GM12878 (cell line): ENCODE measurements at regions not wholly inside any gene's neighbourhood (a gene's known extent, or its start where the extent isn't known, plus 50 kb on each side); places are given as distances from the start of the nearest gene placed in this dataset.

ENCODE experiments used
- ATAC-seq: fragments of 200-7000 bp; cut with Tn5 transposase; 3 replicates; pipeline ENCODE4 v1.9.1; 2020; ENCODE audit warnings: mild to moderate bottlenecking, moderate library complexity
- BruUV-seq: library from RNA; stranded (reverse); fragments of 400-500 nt; replicated peaks from 2 replicates; lab custom pipeline; 2021; lab: Mats Ljungman, UMichigan
- CTCF ChIA-PET: fragments of 300-600 bp; sonication (Branson Sonifier 250); formaldehyde crosslinking; extraction: SDS; loops from one replicate; lab custom pipeline; 2021; ENCODE audit warnings: inconsistent platforms; lab: Yijun Ruan, JAX
- POLR2A ChIA-PET: fragments of 350-600 bp; formaldehyde crosslinking; extraction: SDS; loops from one replicate; lab custom pipeline; 2021; ENCODE audit warnings: inconsistent platforms; lab: Charles Lee
- RAD21 ChIA-PET: fragments of 300-600 bp; sonication (Branson Sonifier 250); formaldehyde crosslinking; loops from one replicate; lab custom pipeline; 2023; ENCODE audit warnings: antibody characterized with exemption; ENCODE audit not compliant: unreplicated experiment; lab: Charles Lee
- SMC1A ChIA-PET: fragments of 300-600 bp; sonication (Branson Sonifier 250); formaldehyde crosslinking; loops from one replicate; lab custom pipeline; 2023; ENCODE audit not compliant: unreplicated experiment, uncharacterized antibody; lab: Charles Lee
- DNase-seq: peaks from one replicate; pipeline ENCODE4 v3.0.0-alpha.2; 2011; ENCODE audit warnings: low read depth, low spot score
- FAIRE-seq: peaks from 3 replicates; lab custom pipeline; 2011; peaks lifted over from hg19 to GRCh38; lab: Jason Lieb, UNC
- H2AFZ ChIP-seq: 2 replicates; pipeline ENCODE4 v1.6.0; 2011; ENCODE audit warnings: low read depth, low read length, control low read depth; ENCODE audit not compliant: control insufficient read depth
- H3K27ac ChIP-seq: 2 replicates; pipeline ENCODE4 v1.5.1; 2011; ENCODE audit warnings: control low read depth; ENCODE audit not compliant: control insufficient read depth, insufficient read depth
- H3K27me3 ChIP-seq, 2 experiments: replicated peaks in 1 of 2; 2 replicates each; pipeline versions ENCODE4 v1.6.0 to v1.6.1; 2011; ENCODE audit warnings: low read length in 1 of 2; ENCODE audit not compliant: control insufficient read depth in 2 of 2, insufficient read depth in 2 of 2
- H3K36me3 ChIP-seq, 2 experiments: 2 replicates each; pipeline ENCODE4 v1.5.1; 2011; ENCODE audit warnings: low read length in 1 of 2; ENCODE audit not compliant: control insufficient read depth in 2 of 2, insufficient read depth in 2 of 2
- H3K4me1 ChIP-seq: 2 replicates; pipeline ENCODE4 v1.6.1; 2011; ENCODE audit warnings: mild to moderate bottlenecking, low read length, moderate library complexity, mixed read lengths; ENCODE audit not compliant: control insufficient read depth, insufficient read depth
- H3K4me2 ChIP-seq: 2 replicates; pipeline ENCODE4 v1.6.0; 2011; ENCODE audit warnings: control low read depth; ENCODE audit not compliant: control insufficient read depth, insufficient read depth
- H3K4me3 ChIP-seq: fragments of 200-600 bp; sonication (generic); 2 replicates; pipeline ENCODE4 v1.5.1; 2016
- H3K79me2 ChIP-seq: 2 replicates; pipeline ENCODE4 v1.6.0; 2011; ENCODE audit warnings: low read length; ENCODE audit not compliant: control insufficient read depth, insufficient read depth
- H3K9ac ChIP-seq: 2 replicates; pipeline ENCODE4 v1.8.0; 2011; ENCODE audit warnings: low read length, control low read depth, mixed read lengths; ENCODE audit not compliant: control insufficient read depth, insufficient read depth
- H3K9me3 ChIP-seq: replicated peaks from 3 replicates; pipeline ENCODE4 v1.5.1; 2011; ENCODE audit warnings: mild to moderate bottlenecking, low read length; ENCODE audit not compliant: control insufficient read depth, insufficient read depth
- H4K20me1 ChIP-seq: 2 replicates; pipeline ENCODE4 v1.6.0; 2011; ENCODE audit not compliant: control insufficient read depth, insufficient read depth
- ATF2 ChIP-seq: IDR thresholded peaks from 2 replicates; pipeline ENCODE4 v1.6.1; 2012; ENCODE audit warnings: low read length, inconsistent platforms
- MTA3 ChIP-seq: IDR thresholded peaks from 2 replicates; pipeline ENCODE4 v1.6.1; 2012; ENCODE audit warnings: low read length, inconsistent platforms, borderline replicate concordance
- NFYB ChIP-seq: IDR thresholded peaks from 2 replicates; pipeline ENCODE4 v1.6.1; 2011; ENCODE audit warnings: low read depth, mild to moderate bottlenecking, low read length, improper control_type of control experiment, moderate library complexity; ENCODE audit not compliant: insufficient read depth
- POU2F2 ChIP-seq: IDR thresholded peaks from 3 replicates; pipeline ENCODE4 v1.6.1; 2011; ENCODE audit warnings: low read depth, mild to moderate bottlenecking, low read length, borderline replicate concordance
- WGBS: methylation state at CpG from one replicate; pipeline ENCODE4 v1.1.6; 2016; ENCODE audit warnings: low lambda C conversion rate; ENCODE audit not compliant: insufficient replicate concordance, insufficient coverage; ENCODE audit errors: missing lambda C conversion rate; 5-methylcytosine and 5-hydroxymethylcytosine counted together
- in situ Hi-C: fragments of 300-500 bp; cut with MboI; formaldehyde crosslinking; loops from 9 replicates; pipeline ENCODE4 v1.14.3; 2018; ENCODE audit warnings: mixed read lengths
- intact Hi-C: fragments of 100-400 bp; cut with micrococcal nuclease; formaldehyde crosslinking; loops from one replicate; pipeline ENCODE4 v1.14.2; 2022; ENCODE audit not compliant: unreplicated experiment
- TF ChIP-seq, protein P1 (sequence below): IDR thresholded peaks from 2 replicates; pipeline ENCODE4 v1.6.1; 2012; ENCODE audit warnings: low read depth, low read length, improper control_type of control experiment

DNA sequence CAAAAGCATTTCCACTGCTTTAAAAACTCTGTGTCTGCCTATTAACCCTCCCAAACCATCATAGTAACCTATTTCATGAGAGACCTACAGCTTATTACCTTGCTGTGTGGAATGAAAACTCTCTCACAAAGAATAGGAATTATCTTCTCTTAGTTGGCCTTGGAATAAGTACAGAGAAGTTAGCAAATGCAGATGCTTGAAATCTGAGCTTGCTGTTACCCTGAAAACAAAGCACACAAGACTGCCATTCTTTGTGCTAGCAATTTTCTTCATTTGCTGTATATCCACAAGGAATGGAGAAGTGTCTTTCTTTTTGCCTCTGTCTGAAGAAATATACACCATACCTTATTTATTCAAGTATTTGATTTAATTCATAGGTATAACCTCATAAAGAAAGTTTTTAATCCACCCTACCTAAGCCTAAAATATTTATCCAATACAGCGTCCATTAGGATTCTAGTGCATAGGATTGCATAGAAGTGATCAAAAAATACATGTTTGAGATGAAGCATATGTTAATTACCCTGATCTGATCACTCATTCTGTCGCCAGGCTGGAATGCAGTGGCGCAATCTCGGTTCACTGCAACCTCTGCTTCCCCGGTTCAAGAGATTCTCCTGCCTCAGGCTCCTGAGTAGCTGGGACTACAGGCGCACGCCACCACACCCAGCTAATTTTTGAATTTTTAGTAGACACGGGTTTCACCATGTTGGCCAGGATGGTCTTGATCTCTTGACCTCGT, 451.1 kb downstream of the LTN1 start:
- H3K4me1 ChIP-seq = no peaks in the 10 kb centered on the region
- intact Hi-C loops = no loop called here
- H3K27ac ChIP-seq = no peak overlapping the region
- H3K4me2 ChIP-seq = no peak overlapping the region
- ATAC-seq = no peak
- no peaks in the 10 kb centered on the region for H3K9me3 ChIP-seq
- H3K4me3 ChIP-seq = no peak overlapping the region
- H2AFZ ChIP-seq = no peak overlapping the region
- H3K27me3 ChIP-seq = no peaks in the 10 kb centered on the region
- no peak for DNase-seq
- ChIA-PET SMC1A (no interaction called here), POLR2A (no interaction called here), RAD21 (no interaction called here), CTCF (no interaction called here)
- no peaks in the 10 kb centered on the region for H3K36me3 ChIP-seq
- H3K9ac ChIP-seq = no peak overlapping the region
- H4K20me1 ChIP-seq = no peaks in the 10 kb centered on the region
- in situ Hi-C loops = no loop called here
- no peaks in the 10 kb centered on the region for H3K79me2 ChIP-seq
- no peak for FAIRE-seq
- WGBS = 47% methylated on average over 8 of the region's 9 CpGs
- BruUV-seq = no TSS peak
- TF ChIP-seq POU2F2 = no peak
- no peak for TF ChIP-seq NFYB
- TF ChIP-seq ATF2 = no peak
- TF ChIP-seq, protein P1, sequence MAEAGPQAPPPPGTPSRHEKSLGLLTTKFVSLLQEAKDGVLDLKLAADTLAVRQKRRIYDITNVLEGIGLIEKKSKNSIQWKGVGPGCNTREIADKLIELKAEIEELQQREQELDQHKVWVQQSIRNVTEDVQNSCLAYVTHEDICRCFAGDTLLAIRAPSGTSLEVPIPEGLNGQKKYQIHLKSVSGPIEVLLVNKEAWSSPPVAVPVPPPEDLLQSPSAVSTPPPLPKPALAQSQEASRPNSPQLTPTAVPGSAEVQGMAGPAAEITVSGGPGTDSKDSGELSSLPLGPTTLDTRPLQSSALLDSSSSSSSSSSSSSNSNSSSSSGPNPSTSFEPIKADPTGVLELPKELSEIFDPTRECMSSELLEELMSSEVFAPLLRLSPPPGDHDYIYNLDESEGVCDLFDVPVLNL = no peak
- no peak for TF ChIP-seq MTA3
